CD14-positive monocyte (primary cell): ENCODE measurements at regions not wholly inside any gene's neighbourhood (a gene's known extent, or its start where the extent isn't known, plus 50 kb on each side); places are given as distances from the start of the nearest gene placed in this dataset.
A peak's percentile ranks its signal among the peaks of the same experiment; 100 is the strongest.

ENCODE experiments used
- DNase-seq, 3 donors: peaks; one replicate each; pipeline ENCODE4 v3.0.0-alpha.2; 2011 to 2022
- H2AFZ ChIP-seq: 2 replicates; pipeline ENCODE4 v1.6.0; 2012; ENCODE audit warnings: mild to moderate bottlenecking, low read depth, low read length, inconsistent platforms; ENCODE audit not compliant: insufficient read depth, poor library complexity, severe bottlenecking
- H3K27ac ChIP-seq, 2 donors: 1 replicate in 1 of 2; 2 replicates in 1 of 2; pipeline ENCODE4 v1.5.1; 2012 to 2013; ENCODE audit warnings: low read length in 2 of 2, control low read depth in 1 of 2, inconsistent platforms in 1 of 2, low read depth in 1 of 2, mild to moderate bottlenecking in 1 of 2
- H3K27me3 ChIP-seq, 2 donors: one replicate each; pipeline versions ENCODE4 v1.6.0 to v1.6.1; 2011 to 2013; ENCODE audit warnings: low read length in 2 of 2; ENCODE audit not compliant: control insufficient read depth in 2 of 2, insufficient read depth in 2 of 2
- H3K36me3 ChIP-seq, 2 donors: replicated peaks in 1 of 2; 1 replicate in 1 of 2; 2 replicates in 1 of 2; pipeline versions ENCODE4 v1.5.1 to v1.6.1; 2012 to 2013; ENCODE audit warnings: low read length in 2 of 2, control low read depth in 1 of 2, inconsistent platforms in 1 of 2, mild to moderate bottlenecking in 1 of 2; ENCODE audit not compliant: insufficient read depth in 2 of 2, control insufficient read depth in 1 of 2
- H3K4me1 ChIP-seq, 2 donors: 1 replicate in 1 of 2; 2 replicates in 1 of 2; pipeline versions ENCODE4 v1.5.1 to v1.6.1; 2012 to 2013; ENCODE audit warnings: low read length in 2 of 2, control low read depth in 1 of 2, inconsistent platforms in 1 of 2, mild to moderate bottlenecking in 1 of 2, moderate library complexity in 1 of 2; ENCODE audit not compliant: insufficient read depth in 2 of 2, control insufficient read depth in 1 of 2
- H3K4me2 ChIP-seq: replicated peaks from 2 replicates; pipeline ENCODE3; 2012; ENCODE audit warnings: low read length, moderate library complexity, mild to moderate bottlenecking; ENCODE audit not compliant: poor library complexity, severe bottlenecking; ENCODE audit errors: extremely low read depth
- H3K4me3 ChIP-seq, 3 experiments: fragments of 200-600 bp in 1 of 3; sonication (generic) in 1 of 3; replicated peaks in 1 of 3; 1 replicate in 2 of 3; 2 replicates in 1 of 3; pipeline ENCODE4 v1.5.1; 2011 to 2013; ENCODE audit warnings: low read length in 3 of 3, mild to moderate bottlenecking in 3 of 3, control low read depth in 2 of 3, low read depth in 2 of 3, inconsistent platforms in 1 of 3, moderate library complexity in 1 of 3
- H3K79me2 ChIP-seq: 2 replicates; pipeline ENCODE4 v1.6.0; 2012; ENCODE audit warnings: mild to moderate bottlenecking, control low read depth, inconsistent platforms, low read length, moderate library complexity; ENCODE audit not compliant: insufficient read depth
- H3K9ac ChIP-seq: 2 replicates; pipeline ENCODE4 v1.6.0; 2017; ENCODE audit warnings: low read length, mild to moderate bottlenecking; ENCODE audit not compliant: insufficient read depth, poor library complexity, severe bottlenecking
- H3K9me3 ChIP-seq, 2 donors: replicated peaks in 1 of 2; 1 replicate in 1 of 2; 2 replicates in 1 of 2; pipeline versions ENCODE4 v1.5.1 to v1.6.1; 2012 to 2013; ENCODE audit warnings: low read length in 2 of 2, control low read depth in 1 of 2; ENCODE audit not compliant: control insufficient read depth in 1 of 2, insufficient read depth in 1 of 2
- H4K20me1 ChIP-seq: 2 replicates; pipeline ENCODE4 v1.6.0; 2012; ENCODE audit warnings: mild to moderate bottlenecking, low read length, control low read depth, moderate library complexity; ENCODE audit not compliant: insufficient read depth
- H3K27ac Mint-ChIP-seq, 7 donors: one replicate each; pipeline ENCODE4 v1.8.0; 2020; ENCODE audit warnings: mild to moderate bottlenecking in 7 of 7, mixed read lengths in 7 of 7, moderate library complexity in 6 of 7, inconsistent platforms in 2 of 7
- H3K27me3 Mint-ChIP-seq, 3 donors: one replicate each; pipeline ENCODE4 v1.8.0; 2021 to 2022; ENCODE audit warnings: low read depth in 3 of 3, mild to moderate bottlenecking in 3 of 3, mixed read lengths in 3 of 3, moderate library complexity in 3 of 3, inconsistent platforms in 1 of 3
- H3K36me3 Mint-ChIP-seq, 2 donors: one replicate each; pipeline ENCODE4 v1.8.0; 2020; ENCODE audit warnings: mixed read lengths in 2 of 2, inconsistent platforms in 1 of 2, mild to moderate bottlenecking in 1 of 2
- H3K4me1 Mint-ChIP-seq: one replicate; pipeline ENCODE4 v1.8.0; 2020; ENCODE audit warnings: mild to moderate bottlenecking, mixed read lengths
- H3K4me3 Mint-ChIP-seq, 2 donors: one replicate each; pipeline ENCODE4 v1.8.0; 2020; ENCODE audit warnings: mild to moderate bottlenecking in 2 of 2, mixed read lengths in 2 of 2, moderate library complexity in 1 of 2
- H3K9me3 Mint-ChIP-seq, 7 donors: one replicate each; pipeline ENCODE4 v1.8.0; 2020 to 2022; ENCODE audit warnings: mixed read lengths in 7 of 7, mild to moderate bottlenecking in 6 of 7, moderate library complexity in 6 of 7, inconsistent platforms in 2 of 7
- WGBS: methylation state at CpG from one replicate; pipeline ENCODE4 v1.1.5; 2013; ENCODE audit warnings: missing lambda C conversion rate; ENCODE audit not compliant: insufficient coverage; 5-methylcytosine and 5-hydroxymethylcytosine counted together
- intact Hi-C, 2 donors: fragments of 100-400 bp; cut with micrococcal nuclease; formaldehyde crosslinking; loops; one replicate each; pipeline versions ENCODE4 v1.15.0 to v1.15.1; 2023
- TF ChIP-seq, protein P1 (sequence below): fragments of 200-600 bp; IDR thresholded peaks from one replicate; pipeline ENCODE4 v1.8.0; 2022; ENCODE audit warnings: antibody characterized with exemption, mild to moderate bottlenecking

DNA sequence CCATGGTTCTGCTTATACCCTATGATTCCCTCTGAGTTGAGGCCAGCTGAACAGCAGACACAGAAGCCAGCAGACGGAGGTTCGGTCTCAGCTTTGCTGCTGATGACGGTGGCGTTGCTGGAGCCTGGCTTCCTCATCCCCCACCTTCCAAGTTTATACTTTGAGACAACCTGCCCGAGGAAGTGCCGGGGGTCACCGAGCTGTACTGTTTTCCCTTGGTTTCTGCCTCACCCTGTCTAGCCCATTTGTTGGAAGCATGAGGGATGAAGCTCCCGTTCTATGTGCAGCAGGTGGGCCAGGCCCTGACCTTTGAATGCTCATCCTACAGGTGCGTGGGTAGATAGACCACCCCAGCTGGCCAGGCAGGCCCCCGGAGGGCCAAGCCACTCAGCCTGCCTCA lies 117.3 kb downstream of the MYCN start:
- no peak for DNase-seq
- Histone ChIP-seq H3K4me1 (peaks cover 11 to 14% of the 10 kb centered on the region in 2 donors), H3K4me2 (no peak overlapping the region), H4K20me1 (no peaks in the 10 kb centered on the region), H3K27me3 (no peaks in the 10 kb centered on the region), H3K36me3 (no peaks in the 10 kb centered on the region), H3K27ac (no peak overlapping the region), H3K9me3 (peaks cover 0 to 4% of the 10 kb centered on the region in 2 donors), H3K4me3 (no peak overlapping the region), H2AFZ (no peak overlapping the region), H3K9ac (no peak overlapping the region), H3K79me2 (no peaks in the 10 kb centered on the region)
- TF ChIP-seq, protein P1, sequence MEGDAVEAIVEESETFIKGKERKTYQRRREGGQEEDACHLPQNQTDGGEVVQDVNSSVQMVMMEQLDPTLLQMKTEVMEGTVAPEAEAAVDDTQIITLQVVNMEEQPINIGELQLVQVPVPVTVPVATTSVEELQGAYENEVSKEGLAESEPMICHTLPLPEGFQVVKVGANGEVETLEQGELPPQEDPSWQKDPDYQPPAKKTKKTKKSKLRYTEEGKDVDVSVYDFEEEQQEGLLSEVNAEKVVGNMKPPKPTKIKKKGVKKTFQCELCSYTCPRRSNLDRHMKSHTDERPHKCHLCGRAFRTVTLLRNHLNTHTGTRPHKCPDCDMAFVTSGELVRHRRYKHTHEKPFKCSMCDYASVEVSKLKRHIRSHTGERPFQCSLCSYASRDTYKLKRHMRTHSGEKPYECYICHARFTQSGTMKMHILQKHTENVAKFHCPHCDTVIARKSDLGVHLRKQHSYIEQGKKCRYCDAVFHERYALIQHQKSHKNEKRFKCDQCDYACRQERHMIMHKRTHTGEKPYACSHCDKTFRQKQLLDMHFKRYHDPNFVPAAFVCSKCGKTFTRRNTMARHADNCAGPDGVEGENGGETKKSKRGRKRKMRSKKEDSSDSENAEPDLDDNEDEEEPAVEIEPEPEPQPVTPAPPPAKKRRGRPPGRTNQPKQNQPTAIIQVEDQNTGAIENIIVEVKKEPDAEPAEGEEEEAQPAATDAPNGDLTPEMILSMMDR = no peak
- intact Hi-C loops = no loop called here
- Mint-ChIP-seq H3K36me3 (no peaks in the 10 kb centered on the region), H3K4me3 (no peak overlapping the region), H3K27me3 (peaks cover 0 to 3% (median 2%) of the 10 kb centered on the region in 3 donors), H3K4me1 (peaks cover 19% of the 10 kb centered on the region), H3K9me3 (peaks cover under 1 to 9% (median 5%) of the 10 kb centered on the region in 7 donors), H3K27ac (no peak overlapping the region)
- 98% methylated on average over 8 of the region's 10 CpGs for WGBS

GRCh38 chr2:16055848-16056580 lies 115.7 kb downstream of the MYCN start:
- peak overlapping the region; percentile 22 for H3K9ac ChIP-seq
- peak overlapping the region in 1 of 2 donors; percentile 47 for H3K4me3 Mint-ChIP-seq
- H4K20me1 ChIP-seq = no peaks in the 10 kb centered on the region
- peaks cover 0 to 6% (median 1%) of the 10 kb centered on the region in 7 donors for H3K9me3 Mint-ChIP-seq
- no peaks in the 10 kb centered on the region for H3K36me3 ChIP-seq
- H3K27ac ChIP-seq = no peak overlapping the region
- peak overlapping the region; percentile 24 for H2AFZ ChIP-seq
- TF ChIP-seq, protein P1 = no peak
- intact Hi-C loops = no loop called here
- H3K27me3 Mint-ChIP-seq = peaks cover 0 to 4% (median 2%) of the 10 kb centered on the region in 3 donors
- H3K4me1 ChIP-seq = peaks cover 11 to 14% of the 10 kb centered on the region in 2 donors
- 33% methylated on average over 3 of the region's 7 CpGs for WGBS
- DNase-seq = peak in 1 of 3 donors; percentile 4
- no peaks in the 10 kb centered on the region for H3K79me2 ChIP-seq
- no peaks in the 10 kb centered on the region for H3K9me3 ChIP-seq
- peak overlapping the region; percentile 9 for H3K4me2 ChIP-seq
- peaks cover 19% of the 10 kb centered on the region for H3K4me1 Mint-ChIP-seq
- H3K36me3 Mint-ChIP-seq = no peaks in the 10 kb centered on the region
- peak overlapping the region in 3 of 7 donors; percentile 1 to 38 (median 13) for H3K27ac Mint-ChIP-seq
- H3K27me3 ChIP-seq = no peaks in the 10 kb centered on the region
- H3K4me3 ChIP-seq = no peak overlapping the region
